ENCODE measurements at regions not wholly inside any gene's neighbourhood (a gene's known extent, or its start where the extent isn't known, plus 50 kb on each side); places are given as distances from the start of the nearest gene placed in this dataset.

- intact Hi-C loops (cut with DNase I) = no loop called here
- DNase-seq (ENCODE audit: low spot score) = no peak
Observed at GRCh38 chr1:244964112-244964971, 100.0 kb upstream of the HNRNPU start.

- intact Hi-C loops (cut with DNase I) = no loop called here
- no peak for DNase-seq (ENCODE audit: low spot score)
Observed at GRCh38 chr1:244963231-244963826, 99.0 kb upstream of the HNRNPU start.

GRCh38 chr1:244962130-244962529, 97.8 kb upstream of the HNRNPU start:
- no peak for DNase-seq (ENCODE audit: low spot score)
- intact Hi-C loops (cut with DNase I) = no loop called here

- intact Hi-C loops (cut with DNase I) = no loop called here
- DNase-seq (ENCODE audit: low spot score) = no peak
Observed at GRCh38 chr1:244960904-244961303, 96.6 kb upstream of the HNRNPU start.

DNA sequence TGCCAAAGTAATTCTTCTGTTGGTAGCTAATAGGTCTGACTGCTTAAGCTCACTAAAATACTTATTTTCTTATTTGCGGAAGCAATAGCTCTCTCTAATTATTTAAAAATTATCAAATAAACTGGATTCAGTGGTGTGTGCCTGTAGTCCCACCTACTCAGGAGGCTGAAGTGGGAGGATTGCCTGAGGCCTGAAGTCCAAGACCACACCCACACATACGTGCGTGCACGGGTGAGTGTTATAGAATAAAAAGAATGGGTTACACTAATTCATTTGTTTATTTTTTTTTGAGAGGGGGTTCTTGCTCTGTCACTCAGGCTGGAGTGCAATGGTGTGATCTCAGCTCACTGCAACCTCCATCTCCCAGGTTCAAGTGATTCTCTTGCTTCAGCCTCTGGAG, 94.2 kb upstream of the HNRNPU start:
- intact Hi-C loops (cut with DNase I) = loop anchor here (5.0 kb wide), 1 partner anchor 41 kb away; no protein-coding TSS in a partner anchor
- DNase-seq (ENCODE audit: low spot score) = no peak

GRCh38 chr1:244957525-244957924, 93.2 kb upstream of the HNRNPU start:
- no peak for DNase-seq (ENCODE audit: low spot score)
- intact Hi-C loops (cut with DNase I) = loop anchor here (5.0 kb wide), 1 partner anchor 40 kb away; no protein-coding TSS in a partner anchor

DNA sequence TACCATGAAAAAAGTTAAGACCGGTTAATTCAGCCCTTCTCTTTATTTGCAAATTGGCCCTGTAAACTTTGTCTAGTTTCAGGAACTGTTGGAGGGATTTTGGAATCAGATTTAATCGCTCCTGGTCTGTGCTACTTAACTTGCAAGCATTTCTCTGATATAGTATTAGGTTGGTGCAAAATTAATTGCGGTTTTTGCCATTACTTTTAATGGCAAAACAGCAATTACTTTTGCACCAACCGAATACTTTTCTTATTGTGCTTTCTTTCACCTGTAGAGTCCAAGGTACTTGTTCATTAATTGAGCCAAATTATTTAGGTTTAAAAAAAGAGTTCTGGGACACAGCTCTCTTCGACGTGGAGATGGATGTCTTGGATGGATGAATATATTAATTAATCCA, 92.8 kb upstream of the HNRNPU start:
- intact Hi-C loops (cut with DNase I) = loop anchor here (5.0 kb wide), 1 partner anchor 40 kb away; no protein-coding TSS in a partner anchor
- DNase-seq (ENCODE audit: low spot score) = no peak

DNA sequence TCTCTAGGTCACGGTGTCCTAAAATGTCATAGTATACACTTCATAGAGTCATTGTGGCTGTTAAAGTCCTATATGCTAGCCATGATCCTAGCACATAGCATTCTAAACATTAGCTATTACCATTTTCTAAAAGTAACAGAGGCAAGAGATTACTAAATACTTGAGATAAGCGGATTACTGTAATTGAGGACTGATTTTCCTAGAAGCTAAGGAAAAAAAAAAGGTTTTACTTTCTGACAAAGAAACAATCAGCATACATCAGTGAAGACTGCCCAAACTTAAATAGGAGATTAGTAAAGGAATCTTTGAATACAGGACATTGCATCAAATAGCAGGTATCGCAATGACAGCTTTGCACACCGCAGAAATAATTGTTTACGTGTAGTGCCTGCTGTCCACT, 91.3 kb upstream of the HNRNPU start:
- no peak for DNase-seq (ENCODE audit: low spot score)
- intact Hi-C loops (cut with DNase I) = loop anchor here (5.0 kb wide), 1 partner anchor 38 kb away; no protein-coding TSS in a partner anchor

GRCh38 chr1:244954359-244954758, 90.0 kb upstream of the HNRNPU start:
- intact Hi-C loops (cut with DNase I) = no loop called here

DNA sequence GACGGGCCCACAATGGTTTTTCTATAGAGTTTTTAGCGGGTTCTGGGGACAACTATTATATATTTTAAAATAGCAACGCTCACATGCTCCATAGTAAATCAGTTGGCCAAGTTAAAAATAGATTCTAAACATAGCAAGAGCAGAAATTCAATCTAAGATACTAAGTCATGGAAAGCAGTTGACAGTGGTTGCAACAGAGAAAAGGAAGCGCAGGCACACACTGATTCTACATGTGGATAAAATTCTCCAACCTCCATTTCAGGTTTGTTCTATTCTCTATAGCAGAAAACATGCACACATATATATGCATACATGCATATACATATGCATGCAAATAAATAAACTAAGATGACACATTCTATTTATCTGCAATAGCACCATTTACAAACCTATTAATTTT, 89.6 kb upstream of the HNRNPU start:
- no peak for DNase-seq (ENCODE audit: low spot score)
- intact Hi-C loops (cut with DNase I) = no loop called here

More at GRCh38 chr1:244954359-244954758, 90.0 kb upstream of the HNRNPU start:
- DNase-seq (ENCODE audit: low spot score) = no peak

DNA sequence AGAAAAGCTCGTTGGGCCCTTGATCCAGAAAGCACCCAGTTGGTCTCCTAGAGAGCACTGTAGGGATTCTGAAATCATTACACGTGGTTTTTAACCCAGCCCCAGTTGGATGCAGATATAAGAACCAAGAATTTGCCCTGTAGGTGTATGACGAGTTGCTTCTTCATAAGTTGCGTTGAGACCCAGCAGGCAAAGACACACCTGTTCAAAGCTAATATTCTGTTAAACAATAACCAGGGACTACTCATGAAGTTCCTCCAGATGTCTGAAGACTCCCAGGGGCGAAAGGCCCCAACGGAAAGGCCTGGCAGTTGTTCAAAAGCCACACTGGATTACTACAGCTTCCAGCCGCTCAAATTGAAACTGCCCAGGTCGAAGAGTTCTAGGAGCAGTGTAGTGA, 88.6 kb upstream of the HNRNPU start:
- intact Hi-C loops (cut with DNase I) = no loop called here
- DNase-seq (ENCODE audit: low spot score) = no peak

GRCh38 chr1:244952280-244952933, 88.1 kb upstream of the HNRNPU start:
- no peak for DNase-seq (ENCODE audit: low spot score)
- intact Hi-C loops (cut with DNase I) = no loop called here

DNA sequence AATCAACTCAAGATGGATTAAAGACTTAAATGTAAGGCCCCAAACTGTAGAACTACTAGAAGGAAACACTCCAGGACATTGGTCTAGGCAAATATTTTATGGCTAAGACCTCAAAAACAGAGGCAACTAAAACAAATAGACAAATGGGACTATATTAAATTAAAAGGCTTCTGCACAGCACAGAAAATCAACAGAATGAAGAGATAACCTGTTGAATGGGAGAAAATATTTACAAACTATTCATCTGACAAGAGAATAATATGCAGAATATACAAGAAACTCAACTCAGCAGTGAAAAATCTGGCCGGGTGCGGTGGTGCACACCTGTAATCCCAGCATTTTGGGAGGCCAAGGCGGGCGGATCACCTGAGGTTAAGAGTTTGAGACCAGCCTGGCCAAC, 84.1 kb upstream of the HNRNPU start:
- DNase-seq (ENCODE audit: low spot score) = no peak
- intact Hi-C loops (cut with DNase I) = no loop called here

- DNase-seq (ENCODE audit: low spot score) = no peak
- intact Hi-C loops (cut with DNase I) = no loop called here
Observed at GRCh38 chr1:244945109-244945671, 80.8 kb upstream of the HNRNPU start.

DNA sequence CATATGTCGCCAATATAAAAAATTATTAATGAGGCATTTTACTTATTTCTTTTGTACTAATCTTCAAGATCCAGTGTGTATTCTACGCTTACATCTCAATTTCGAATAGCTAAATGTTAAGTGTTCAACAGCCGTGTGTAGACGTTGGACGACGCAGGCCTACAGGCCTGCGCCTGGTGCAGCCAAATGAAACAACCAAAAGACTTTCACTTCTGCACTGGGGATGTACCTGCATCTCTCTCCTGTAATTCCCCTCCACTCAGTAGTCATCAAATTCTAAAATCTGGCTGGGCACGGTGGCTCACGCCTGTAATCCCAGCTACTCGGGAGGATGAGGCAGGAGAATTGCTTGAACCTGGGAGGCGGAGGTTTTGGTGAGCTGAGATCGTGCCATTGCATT, 76.8 kb upstream of the HNRNPU start:
- intact Hi-C loops (cut with DNase I) = no loop called here

DNA sequence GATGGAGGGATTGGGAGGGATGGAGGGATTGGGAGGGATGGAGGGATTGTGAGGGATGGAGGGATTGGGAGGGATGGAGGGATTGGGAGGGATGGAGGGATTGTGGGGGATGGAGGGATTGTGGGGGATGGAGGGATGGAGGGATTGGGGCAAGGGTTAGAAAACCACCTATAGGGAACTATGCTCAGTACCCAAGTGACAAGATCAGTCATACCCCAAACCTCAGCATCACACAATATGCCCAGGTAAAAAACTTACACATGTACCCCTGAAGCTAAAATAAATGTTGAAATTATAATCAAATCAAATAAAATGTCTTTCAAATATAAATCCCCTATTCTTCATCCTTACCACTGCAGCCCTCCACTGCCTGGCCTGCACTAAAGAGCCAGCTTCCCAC, 72.8 kb upstream of the HNRNPU start:
- DNase-seq (ENCODE audit: low spot score) = no peak
- intact Hi-C loops (cut with DNase I) = no loop called here

More for the DNA sequence above, 76.8 kb upstream of the HNRNPU start:
- DNase-seq (ENCODE audit: low spot score) = no peak

DNA sequence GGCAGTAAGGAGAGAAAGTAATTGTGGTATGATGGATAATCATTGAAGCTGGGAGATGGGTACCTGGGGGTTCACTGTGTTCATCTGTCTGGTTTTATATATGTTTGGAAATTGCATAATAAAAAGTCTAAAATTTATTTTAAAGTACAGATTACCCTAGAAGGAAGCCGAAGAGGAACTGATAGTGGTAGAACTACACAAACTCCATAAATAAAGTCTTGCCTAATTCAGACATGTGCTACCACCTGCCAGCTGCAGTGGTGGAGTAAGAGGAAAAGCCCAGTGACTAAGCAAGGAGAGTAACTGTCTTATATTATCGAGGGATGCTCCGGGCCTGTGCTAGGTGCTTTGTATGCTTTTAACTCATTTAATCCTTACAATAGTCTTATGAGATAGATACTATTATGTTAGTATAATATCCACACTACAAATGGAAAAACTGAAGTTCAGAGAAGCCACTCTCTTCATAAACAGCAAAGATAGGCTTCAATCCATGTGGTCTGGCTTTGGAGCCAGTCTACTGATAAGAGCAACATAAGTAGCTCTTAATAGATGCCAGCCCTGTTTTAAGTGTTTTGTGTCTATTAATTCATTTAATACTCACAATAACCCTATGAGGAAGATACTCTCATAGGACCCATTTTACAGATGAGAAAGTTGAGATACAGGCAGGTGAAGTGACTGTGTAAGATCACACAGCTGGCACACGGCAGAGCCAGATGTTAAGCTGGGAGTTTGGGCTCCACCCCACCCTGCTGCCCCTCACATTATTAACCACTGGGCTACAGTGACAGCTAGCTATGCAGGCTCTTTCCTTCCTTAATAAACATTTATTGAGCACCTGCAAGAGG, 56.8 kb upstream of the HNRNPU start:
- no peak for DNase-seq (ENCODE audit: low spot score)
- intact Hi-C loops (cut with DNase I) = no loop called here

- intact Hi-C loops (cut with DNase I) = loop anchor here (5.0 kb wide), 4 partner anchors 38 to 123 kb away; partner anchors contain the start of gene HNRNPU
- DNase-seq (ENCODE audit: low spot score) = no peak
Observed at GRCh38 chr1:244919320-244920282, 55.3 kb upstream of the HNRNPU start.
